K562 (cell line): ENCODE measurements at regions not wholly inside any gene's neighbourhood (a gene's known extent, or its start where the extent isn't known, plus 50 kb on each side); places are given as distances from the start of the nearest gene placed in this dataset.

Experiments
- ATAC-seq: fragments of 200-7000 bp; cut with Tn5 transposase; 3 replicates; pipeline ENCODE4 v1.9.1; 2020; ENCODE audit warnings: moderate library complexity
- BruUV-seq: library from RNA; stranded (reverse); fragments of 400-500 nt; replicated peaks from 2 replicates; lab custom pipeline; 2021; lab: Mats Ljungman, UMichigan
- CTCF ChIA-PET: fragments of 300-600 bp; formaldehyde crosslinking; extraction: SDS; loops from one replicate; lab custom pipeline; 2021; ENCODE audit warnings: low intra/inter-chr PET ratio; lab: Yijun Ruan, JAX
- POLR2A ChIA-PET: fragments of 300-600, 350-650 bp; sonication (Branson Sonifier 250); formaldehyde crosslinking; extraction: SDS; loops from one replicate; lab custom pipeline; 2021; ENCODE audit warnings: antibody characterized with exemption, inconsistent platforms; lab: Yijun Ruan, JAX
- DNase-seq, 4 experiments: peaks; one replicate each; pipeline versions ENCODE4 v3.0.0 to v3.0.0-alpha.2; 2011 to 2018; ENCODE audit warnings: low spot score in 3 of 4, mixed read lengths in 3 of 4; ENCODE audit errors: extremely low read depth in 1 of 4
- FAIRE-seq: peaks from 2 replicates; lab custom pipeline; 2011; peaks lifted over from hg19 to GRCh38; lab: Jason Lieb, UNC
- H2AFZ ChIP-seq: 2 replicates; pipeline ENCODE4 v1.6.0; 2011; ENCODE audit warnings: low read depth, low read length, control low read depth, inconsistent platforms
- H3K27ac ChIP-seq: fragments of 200-600 bp; 3 replicates; pipeline ENCODE4 v1.8.0; 2011; ENCODE audit warnings: low read depth, mild to moderate bottlenecking, control low read depth, inconsistent platforms, low read length, moderate library complexity, mixed read lengths; ENCODE audit errors: extremely low read depth
- H3K27me3 ChIP-seq, 2 experiments: fragments of 300-600 bp in 1 of 2; 2 replicates in 1 of 2; 3 replicates in 1 of 2; pipeline versions ENCODE4 v1.6.0 to v1.8.0; 2011; ENCODE audit warnings: inconsistent platforms in 2 of 2, low read length in 2 of 2, mild to moderate bottlenecking in 1 of 2, mixed read lengths in 1 of 2, moderate library complexity in 1 of 2; ENCODE audit not compliant: control insufficient read depth in 2 of 2, insufficient read depth in 2 of 2
- H3K36me3 ChIP-seq: fragments of 300-600 bp; 3 replicates; pipeline ENCODE4 v1.8.0; 2011; ENCODE audit warnings: mild to moderate bottlenecking, low read length, inconsistent platforms; ENCODE audit not compliant: control insufficient read depth, insufficient read depth
- H3K4me1 ChIP-seq, 2 experiments: fragments of 200-600 bp in 1 of 2; replicated peaks in 1 of 2; 2 replicates in 1 of 2; 3 replicates in 1 of 2; pipeline versions ENCODE4 v1.5.1 to v1.8.0; 2011; ENCODE audit warnings: inconsistent platforms in 2 of 2, low read length in 2 of 2, mild to moderate bottlenecking in 1 of 2, mixed read lengths in 1 of 2, moderate library complexity in 1 of 2; ENCODE audit not compliant: control insufficient read depth in 2 of 2, insufficient read depth in 2 of 2
- H3K4me2 ChIP-seq: 2 replicates; pipeline ENCODE4 v1.6.1; 2011; ENCODE audit warnings: low read length, control low read depth, inconsistent platforms, mixed read lengths; ENCODE audit not compliant: insufficient read depth
- H3K4me3 ChIP-seq: fragments of 200-600 bp; sonication (generic), shearing (Covaris generic); 2 replicates; pipeline ENCODE4 v1.5.1; 2016; ENCODE audit warnings: control low read depth, inconsistent platforms
- H3K79me2 ChIP-seq: fragments of 200-600 bp; 3 replicates; pipeline ENCODE4 v1.8.0; 2011; ENCODE audit warnings: low read length, inconsistent platforms; ENCODE audit not compliant: control insufficient read depth, insufficient read depth
- H3K9ac ChIP-seq, 2 experiments: 2 replicates each; pipeline versions ENCODE4 v1.6.0 to v1.6.1; 2011; ENCODE audit warnings: low read depth in 2 of 2, low read length in 2 of 2, control low read depth in 1 of 2, inconsistent platforms in 1 of 2, mild to moderate bottlenecking in 1 of 2, mixed read lengths in 1 of 2; ENCODE audit not compliant: insufficient read depth in 1 of 2
- H3K9me1 ChIP-seq: one replicate; pipeline ENCODE4 v1.6.0; 2011; ENCODE audit warnings: inconsistent platforms, mild to moderate bottlenecking, low read length, moderate library complexity; ENCODE audit not compliant: control insufficient read depth, insufficient read depth
- H3K9me3 ChIP-seq: replicated peaks from 2 replicates; pipeline ENCODE4 v1.5.1; 2011; ENCODE audit warnings: low read depth, low read length, inconsistent platforms; ENCODE audit not compliant: control insufficient read depth, insufficient read depth
- H4K20me1 ChIP-seq: replicated peaks from 2 replicates; pipeline ENCODE4 v1.6.1; 2011; ENCODE audit warnings: low read length, inconsistent platforms, mixed read lengths; ENCODE audit not compliant: control insufficient read depth, insufficient read depth
- ARHGAP35 ChIP-seq: fragments of 450-650 bp; IDR thresholded peaks from 2 replicates; pipeline ENCODE4 v1.6.1; 2018; ENCODE audit not compliant: partially characterized antibody
- GTF2F1 ChIP-seq: IDR thresholded peaks from 2 replicates; pipeline ENCODE4 v1.6.1; 2011; ENCODE audit warnings: low read depth, low read length, improper control_type of control experiment
- JUN ChIP-seq, 2 experiments: sonication (generic) in 1 of 2; formaldehyde crosslinking in 1 of 2; IDR thresholded peaks; 2 replicates each; pipeline versions ENCODE4 v1.6.1 to v1.8.0; 2012 to 2022; ENCODE audit warnings: borderline replicate concordance in 2 of 2, mild to moderate bottlenecking in 2 of 2, improper control_type of control experiment in 1 of 2, low read depth in 1 of 2, low read length in 1 of 2, missing genetic modification reagents in 1 of 2
- LARP7 ChIP-seq: fragments of 450-650 bp; IDR thresholded peaks from 2 replicates; pipeline ENCODE4 v1.6.1; 2016
- STAT5B ChIP-seq: fragments of 250-450 bp; sonication (Bioruptor Pico); IDR thresholded peaks from 2 replicates; pipeline ENCODE4 v1.8.0; 2021; ENCODE audit warnings: mild to moderate bottlenecking, inconsistent platforms
- ZC3H11A ChIP-seq: IDR thresholded peaks from 2 replicates; pipeline ENCODE4 v1.6.1; 2012; ENCODE audit warnings: low read depth, low read length, improper control_type of control experiment
- ZNF133 ChIP-seq: fragments of 250-450 bp; sonication (Bioruptor Pico); IDR thresholded peaks from 2 replicates; pipeline ENCODE4 v1.4.0; 2020; ENCODE audit warnings: mild to moderate bottlenecking
- WGBS: fragments of 100-300 bp; shearing (Covaris generic); methylation state at CpG from one replicate; pipeline ENCODE4 v1.1.6; 2016; ENCODE audit warnings: low coverage, mixed read lengths; ENCODE audit not compliant: insufficient coverage; ENCODE audit errors: missing lambda C conversion rate; 5-methylcytosine and 5-hydroxymethylcytosine counted together
- in situ Hi-C: fragments of 300-500 bp; cut with MboI; formaldehyde crosslinking; loops from 4 replicates; pipeline ENCODE4 v1.15.0; 2018; ENCODE audit warnings: inconsistent platforms, mixed read lengths
- intact Hi-C: fragments of 100-400 bp; cut with micrococcal nuclease; formaldehyde crosslinking; loops from 2 replicates; pipeline ENCODE4 v1.14.2; 2022
- TF ChIP-seq, protein P1 (sequence below): IDR thresholded peaks from 3 replicates; pipeline ENCODE4 v1.6.1; 2011; ENCODE audit warnings: borderline replicate concordance, mild to moderate bottlenecking, moderate library complexity; ENCODE audit not compliant: insufficient read length; ENCODE audit errors: extremely low read depth
- TF ChIP-seq, protein P2 (sequence below): fragments of 150-350 bp; IDR thresholded peaks from 2 replicates; pipeline ENCODE4 v1.6.1; 2014; ENCODE audit warnings: low read depth, mild to moderate bottlenecking, low read length, borderline replicate concordance

DNA sequence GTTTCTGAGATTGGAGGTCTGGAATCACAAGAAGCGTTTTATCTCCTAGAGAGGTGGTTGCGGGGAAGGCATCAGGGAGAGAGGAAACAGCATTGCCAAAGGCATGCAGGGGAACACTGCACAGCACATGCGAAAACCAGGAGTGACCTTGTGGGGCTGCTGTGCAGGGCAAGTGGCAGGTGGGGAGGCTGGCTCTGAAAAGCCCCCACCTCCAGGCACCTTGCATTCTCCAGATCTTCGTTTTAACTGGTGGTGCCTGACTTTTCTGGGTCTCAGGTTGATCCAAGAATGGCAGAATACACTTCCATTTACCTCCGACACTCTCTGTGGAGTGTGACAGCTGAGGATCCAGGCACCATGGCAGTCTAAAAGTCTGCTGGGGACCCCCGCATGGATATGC is 209.4 kb upstream of the LEF1 start:
- H3K27ac ChIP-seq: no peak overlapping the region
- CTCF ChIA-PET: no interaction called here
- peaks cover 0 to 6% of the 10 kb centered on the region in 2 experiments; a peak in 1 of 5 replicates for H3K27me3 ChIP-seq
- H4K20me1 ChIP-seq: no peaks in the 10 kb centered on the region
- POLR2A ChIA-PET: interaction anchor here (1.6 kb wide), 1 partner anchor 8 kb away, joined by 4 read pairs; no protein-coding TSS in a partner anchor
- WGBS: 19% methylated on average over 6 of the region's 6 CpGs
- no peak overlapping the region for H3K4me3 ChIP-seq
- no peaks in the 10 kb centered on the region for H3K9me1 ChIP-seq
- H3K4me2 ChIP-seq: no peak overlapping the region
- H3K9ac ChIP-seq: no peak overlapping the region
- no peak for DNase-seq
- no peaks in the 10 kb centered on the region for H3K79me2 ChIP-seq
- ATAC-seq: no peak
- no peaks in the 10 kb centered on the region for H3K36me3 ChIP-seq
- TF ChIP-seq, protein P1, sequence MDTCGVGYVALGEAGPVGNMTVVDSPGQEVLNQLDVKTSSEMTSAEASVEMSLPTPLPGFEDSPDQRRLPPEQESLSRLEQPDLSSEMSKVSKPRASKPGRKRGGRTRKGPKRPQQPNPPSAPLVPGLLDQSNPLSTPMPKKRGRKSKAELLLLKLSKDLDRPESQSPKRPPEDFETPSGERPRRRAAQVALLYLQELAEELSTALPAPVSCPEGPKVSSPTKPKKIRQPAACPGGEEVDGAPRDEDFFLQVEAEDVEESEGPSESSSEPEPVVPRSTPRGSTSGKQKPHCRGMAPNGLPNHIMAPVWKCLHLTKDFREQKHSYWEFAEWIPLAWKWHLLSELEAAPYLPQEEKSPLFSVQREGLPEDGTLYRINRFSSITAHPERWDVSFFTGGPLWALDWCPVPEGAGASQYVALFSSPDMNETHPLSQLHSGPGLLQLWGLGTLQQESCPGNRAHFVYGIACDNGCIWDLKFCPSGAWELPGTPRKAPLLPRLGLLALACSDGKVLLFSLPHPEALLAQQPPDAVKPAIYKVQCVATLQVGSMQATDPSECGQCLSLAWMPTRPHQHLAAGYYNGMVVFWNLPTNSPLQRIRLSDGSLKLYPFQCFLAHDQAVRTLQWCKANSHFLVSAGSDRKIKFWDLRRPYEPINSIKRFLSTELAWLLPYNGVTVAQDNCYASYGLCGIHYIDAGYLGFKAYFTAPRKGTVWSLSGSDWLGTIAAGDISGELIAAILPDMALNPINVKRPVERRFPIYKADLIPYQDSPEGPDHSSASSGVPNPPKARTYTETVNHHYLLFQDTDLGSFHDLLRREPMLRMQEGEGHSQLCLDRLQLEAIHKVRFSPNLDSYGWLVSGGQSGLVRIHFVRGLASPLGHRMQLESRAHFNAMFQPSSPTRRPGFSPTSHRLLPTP: no peak
- TF ChIP-seq, all 486 proteins: peak for 0
- Histone ChIP-seq H2AFZ (no peak overlapping the region), H3K4me1 (no peaks in the 10 kb centered on the region), H3K9me3 (no peaks in the 10 kb centered on the region)
- intact Hi-C loops: no loop called here
- BruUV-seq: no TSS peak
- FAIRE-seq: no peak
- in situ Hi-C loops: no loop called here

DNA sequence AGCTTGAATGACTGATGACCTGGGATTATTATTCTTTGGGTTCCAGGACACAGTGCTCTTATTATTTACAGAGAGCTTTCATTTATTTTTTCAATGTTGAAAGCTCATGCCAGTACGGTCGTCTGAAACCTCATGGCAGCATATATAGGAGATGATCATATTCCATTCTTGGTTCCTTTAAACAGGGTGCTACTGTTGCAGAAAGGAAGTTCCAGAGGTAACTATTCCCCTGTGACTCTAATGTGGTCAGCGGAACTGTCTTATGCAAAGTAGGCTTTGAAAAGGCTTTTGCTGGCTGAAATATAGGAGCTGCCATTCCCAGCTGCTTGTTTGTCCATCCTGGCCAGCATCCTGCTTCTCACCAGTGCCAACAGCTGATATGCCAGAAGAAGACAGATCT is 208.3 kb upstream of the LEF1 start:
- intact Hi-C loops (no loop called here), in situ Hi-C loops (no loop called here)
- Histone ChIP-seq H3K9me1 (no peaks in the 10 kb centered on the region), H3K36me3 (no peaks in the 10 kb centered on the region), H4K20me1 (no peaks in the 10 kb centered on the region), H3K4me3 (no peak overlapping the region), H3K79me2 (no peaks in the 10 kb centered on the region), H3K9ac (no peak overlapping the region), H3K4me1 (no peaks in the 10 kb centered on the region), H3K9me3 (no peaks in the 10 kb centered on the region), H3K27ac (no peak overlapping the region), H3K27me3 (peaks cover 0 to 6% of the 10 kb centered on the region in 2 experiments; a peak in 1 of 5 replicates), H3K4me2 (no peak overlapping the region), H2AFZ (no peak overlapping the region)
- WGBS: 21% methylated on average over 3 of the region's 3 CpGs
- FAIRE-seq: no peak
- CTCF ChIA-PET: no interaction called here
- ATAC-seq: no peak
- BruUV-seq: no TSS peak
- no peak for DNase-seq
- POLR2A ChIA-PET: no interaction called here
- TF ChIP-seq LARP7 (no peak), JUN (IDR thresholded peaks at IDR 0.05; ENCODE audit: borderline replicate concordance, low read depth, low read length) (no peak), JUN (CRISPR knock-in tag; IDR thresholded peaks at IDR 0.05; ENCODE audit: borderline replicate concordance) (no peak), ZNF133 (CRISPR knock-in tag) (no peak), STAT5B (CRISPR knock-in tag) (no peak), ARHGAP35 (no peak), GTF2F1 (no peak), ZC3H11A (no peak)
- TF ChIP-seq, protein P2, sequence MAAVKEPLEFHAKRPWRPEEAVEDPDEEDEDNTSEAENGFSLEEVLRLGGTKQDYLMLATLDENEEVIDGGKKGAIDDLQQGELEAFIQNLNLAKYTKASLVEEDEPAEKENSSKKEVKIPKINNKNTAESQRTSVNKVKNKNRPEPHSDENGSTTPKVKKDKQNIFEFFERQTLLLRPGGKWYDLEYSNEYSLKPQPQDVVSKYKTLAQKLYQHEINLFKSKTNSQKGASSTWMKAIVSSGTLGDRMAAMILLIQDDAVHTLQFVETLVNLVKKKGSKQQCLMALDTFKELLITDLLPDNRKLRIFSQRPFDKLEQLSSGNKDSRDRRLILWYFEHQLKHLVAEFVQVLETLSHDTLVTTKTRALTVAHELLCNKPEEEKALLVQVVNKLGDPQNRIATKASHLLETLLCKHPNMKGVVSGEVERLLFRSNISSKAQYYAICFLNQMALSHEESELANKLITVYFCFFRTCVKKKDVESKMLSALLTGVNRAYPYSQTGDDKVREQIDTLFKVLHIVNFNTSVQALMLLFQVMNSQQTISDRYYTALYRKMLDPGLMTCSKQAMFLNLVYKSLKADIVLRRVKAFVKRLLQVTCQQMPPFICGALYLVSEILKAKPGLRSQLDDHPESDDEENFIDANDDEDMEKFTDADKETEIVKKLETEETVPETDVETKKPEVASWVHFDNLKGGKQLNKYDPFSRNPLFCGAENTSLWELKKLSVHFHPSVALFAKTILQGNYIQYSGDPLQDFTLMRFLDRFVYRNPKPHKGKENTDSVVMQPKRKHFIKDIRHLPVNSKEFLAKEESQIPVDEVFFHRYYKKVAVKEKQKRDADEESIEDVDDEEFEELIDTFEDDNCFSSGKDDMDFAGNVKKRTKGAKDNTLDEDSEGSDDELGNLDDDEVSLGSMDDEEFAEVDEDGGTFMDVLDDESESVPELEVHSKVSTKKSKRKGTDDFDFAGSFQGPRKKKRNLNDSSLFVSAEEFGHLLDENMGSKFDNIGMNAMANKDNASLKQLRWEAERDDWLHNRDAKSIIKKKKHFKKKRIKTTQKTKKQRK: no peak
